OCI-LY3 (cell line): ENCODE measurements at regions not wholly inside any gene's neighbourhood (a gene's known extent, or its start where the extent isn't known, plus 50 kb on each side); places are given as distances from the start of the nearest gene placed in this dataset.
A peak's percentile ranks its signal among the peaks of the same experiment; 100 is the strongest.

ENCODE experiments used
- H2AFZ ChIP-seq: fragments of 200-600, 300-600 bp; shearing (Covaris generic); 2 replicates; pipeline ENCODE4 v1.6.0; 2014; ENCODE audit warnings: antibody characterized with exemption, low read depth, low read length
- H3K27ac ChIP-seq: fragments of 200-600, 300-600 bp; sonication (generic); 2 replicates; pipeline ENCODE4 v1.5.1; 2014; ENCODE audit warnings: mild to moderate bottlenecking, low read length, moderate library complexity, mixed read lengths
- H3K27me3 ChIP-seq: fragments of 200-600, 300-600 bp; sonication (generic); 2 replicates; pipeline ENCODE4 v1.6.1; 2014; ENCODE audit warnings: low read depth, low read length, mixed read lengths
- H3K36me3 ChIP-seq: fragments of 200-600, 300-600 bp; sonication (generic); replicated peaks from 2 replicates; pipeline ENCODE3; 2014; ENCODE audit warnings: low read depth, low read length, mixed read lengths
- H3K4me1 ChIP-seq: fragments of 300-600, 200-600 bp; sonication (generic); 2 replicates; pipeline ENCODE4 v1.6.1; 2014; ENCODE audit warnings: low read length, mixed read lengths
- H3K4me2 ChIP-seq: fragments of 200-600, 300-600 bp; sonication (generic); 2 replicates; pipeline ENCODE4 v1.6.1; 2014; ENCODE audit warnings: low read length, mixed read lengths
- H3K4me3 ChIP-seq: fragments of 300-600, 200-600 bp; sonication (generic); 2 replicates; pipeline ENCODE4 v1.5.1; 2014; ENCODE audit warnings: antibody characterized with exemption, mild to moderate bottlenecking, low read length, moderate library complexity
- H3K79me2 ChIP-seq: fragments of 300-600, 200-600 bp; shearing (Covaris generic); 2 replicates; pipeline ENCODE4 v1.6.1; 2014; ENCODE audit warnings: mild to moderate bottlenecking, low read length, mixed read lengths
- H3K9ac ChIP-seq: fragments of 300-600, 200-600 bp; shearing (Covaris generic); 2 replicates; pipeline ENCODE4 v1.6.0; 2014; ENCODE audit warnings: mild to moderate bottlenecking, low read length, moderate library complexity
- H3K9me3 ChIP-seq: fragments of 200-600, 300-600 bp; shearing (Covaris generic); 2 replicates; pipeline ENCODE4 v1.6.1; 2014; ENCODE audit warnings: low read length, mixed read lengths; ENCODE audit not compliant: insufficient read depth
- H4K20me1 ChIP-seq: fragments of 200-600, 300-600 bp; sonication (generic); 2 replicates; pipeline ENCODE4 v1.6.1; 2016; ENCODE audit warnings: low read length, mixed read lengths; ENCODE audit not compliant: insufficient read depth
- CTCF ChIP-seq: fragments of 200-600, 300-600 bp; sonication (generic); IDR thresholded peaks from 2 replicates; pipeline ENCODE4 v1.5.1; 2014; ENCODE audit warnings: antibody characterized with exemption, low read length, low read depth
- EZH2phosphoT487 ChIP-seq: fragments of 200-600 bp; shearing (Covaris generic); IDR thresholded peaks from 2 replicates; pipeline ENCODE4 v1.6.1; 2018; ENCODE audit warnings: antibody characterized with exemption, mixed run types, low read depth

GRCh38 chr3:152175528-152175889, 93.2 kb upstream of the MBNL1 start:
- Histone ChIP-seq H3K4me2 (no peak overlapping the region), H3K4me1 (peaks cover 43% of the 10 kb centered on the region), H3K27me3 (no peaks in the 10 kb centered on the region), H3K36me3 (peaks cover 3% of the 10 kb centered on the region), H3K4me3 (no peak overlapping the region), H4K20me1 (no peaks in the 10 kb centered on the region), H3K9ac (no peak overlapping the region), H3K9me3 (no peaks in the 10 kb centered on the region; the same call in 1 of the 2 replicates), H2AFZ (no peak overlapping the region), H3K27ac (no peak overlapping the region), H3K79me2 (no peaks in the 10 kb centered on the region)
- TF ChIP-seq CTCF (no peak), EZH2phosphoT487 (no peak)

GRCh38 chr3:152176241-152176640, 92.5 kb upstream of the MBNL1 start:
- H3K4me1 ChIP-seq, result peaks cover 43% of the 10 kb centered on the region
- no peaks in the 10 kb centered on the region for H3K27me3 ChIP-seq
- no peak overlapping the region for H3K4me2 ChIP-seq
- H3K4me3 ChIP-seq, result no peak overlapping the region
- no peaks in the 10 kb centered on the region; the same call in 1 of the 2 replicates for H3K9me3 ChIP-seq
- H3K36me3 ChIP-seq, result peaks cover 1% of the 10 kb centered on the region
- no peaks in the 10 kb centered on the region for H3K79me2 ChIP-seq
- H3K27ac ChIP-seq, result no peak overlapping the region
- no peak for TF ChIP-seq CTCF
- TF ChIP-seq EZH2phosphoT487, result no peak
- no peaks in the 10 kb centered on the region for H4K20me1 ChIP-seq
- no peak overlapping the region for H3K9ac ChIP-seq
- no peak overlapping the region for H2AFZ ChIP-seq

GRCh38 chr3:152176998-152177397, 91.7 kb upstream of the MBNL1 start:
- peak overlapping the region; percentile 68 for H3K4me2 ChIP-seq
- H3K27ac ChIP-seq, result no peak overlapping the region; the same call in 1 of the 2 replicates
- no peaks in the 10 kb centered on the region for H3K36me3 ChIP-seq
- H3K4me3 ChIP-seq, result no peak overlapping the region
- no peaks in the 10 kb centered on the region for H4K20me1 ChIP-seq
- H3K9me3 ChIP-seq, result no peaks in the 10 kb centered on the region
- no peaks in the 10 kb centered on the region for H3K27me3 ChIP-seq
- H2AFZ ChIP-seq, result no peak overlapping the region
- TF ChIP-seq CTCF, result no peak
- no peak for TF ChIP-seq EZH2phosphoT487
- no peaks in the 10 kb centered on the region for H3K79me2 ChIP-seq
- H3K9ac ChIP-seq, result no peak overlapping the region
- peaks cover 43% of the 10 kb centered on the region for H3K4me1 ChIP-seq

DNA sequence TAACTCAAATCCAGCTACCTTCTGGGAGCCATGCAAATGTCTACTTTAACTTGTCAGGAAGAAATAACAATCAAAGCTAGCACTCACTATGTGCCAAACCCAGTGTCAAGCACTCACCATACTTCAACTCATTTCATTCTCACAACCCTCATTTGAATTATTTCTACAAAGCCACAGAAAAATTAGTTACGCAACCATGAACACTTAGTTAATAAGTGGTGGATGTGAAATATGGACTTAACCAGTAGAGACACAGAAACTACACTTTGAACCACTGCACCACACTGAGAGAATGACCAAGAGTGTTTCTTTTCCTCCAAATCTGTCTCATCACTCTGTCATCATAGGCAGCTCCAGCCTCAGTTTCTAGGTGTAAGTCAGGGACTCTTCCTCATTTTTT, 91.0 kb upstream of the MBNL1 start:
- Histone ChIP-seq H3K4me2 (peak overlapping the region; percentile 68), H3K9me3 (no peaks in the 10 kb centered on the region), H3K9ac (peak overlapping the region; percentile 10; the same call in 1 of the 2 replicates), H3K36me3 (no peaks in the 10 kb centered on the region), H2AFZ (no peak overlapping the region), H3K79me2 (no peaks in the 10 kb centered on the region), H3K4me1 (peaks cover 44% of the 10 kb centered on the region), H3K27ac (peak overlapping the region; percentile 46; the same call in 1 of the 2 replicates), H3K27me3 (no peaks in the 10 kb centered on the region), H4K20me1 (no peaks in the 10 kb centered on the region), H3K4me3 (peak overlapping the region; percentile 33; the same call in 1 of the 2 replicates)
- TF ChIP-seq CTCF (no peak), EZH2phosphoT487 (no peak)
